ENCODE measurements at regions not wholly inside any gene's neighbourhood (a gene's known extent, or its start where the extent isn't known, plus 50 kb on each side); places are given as distances from the start of the nearest gene placed in this dataset.

DNA sequence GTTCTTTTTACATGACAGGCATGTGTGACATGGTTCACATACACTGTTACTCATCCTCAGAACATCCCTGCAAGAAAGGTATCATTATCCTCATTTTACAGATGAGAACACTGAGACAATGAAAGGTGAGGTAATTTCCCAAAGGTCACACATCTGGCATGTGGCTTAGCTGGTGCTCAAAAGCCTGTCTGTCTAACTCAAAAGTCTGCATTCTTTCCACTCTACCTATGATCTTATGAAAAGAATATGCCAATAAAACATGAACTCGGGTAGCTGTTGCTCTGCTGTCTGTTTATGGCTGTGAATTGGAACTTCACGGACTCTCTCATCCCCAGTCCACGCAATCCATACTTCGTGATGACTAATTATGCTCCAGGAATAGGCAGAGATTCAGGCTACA, 79.0 kb upstream of the ODAD2 start:
- no peak for DNase-seq

DNA sequence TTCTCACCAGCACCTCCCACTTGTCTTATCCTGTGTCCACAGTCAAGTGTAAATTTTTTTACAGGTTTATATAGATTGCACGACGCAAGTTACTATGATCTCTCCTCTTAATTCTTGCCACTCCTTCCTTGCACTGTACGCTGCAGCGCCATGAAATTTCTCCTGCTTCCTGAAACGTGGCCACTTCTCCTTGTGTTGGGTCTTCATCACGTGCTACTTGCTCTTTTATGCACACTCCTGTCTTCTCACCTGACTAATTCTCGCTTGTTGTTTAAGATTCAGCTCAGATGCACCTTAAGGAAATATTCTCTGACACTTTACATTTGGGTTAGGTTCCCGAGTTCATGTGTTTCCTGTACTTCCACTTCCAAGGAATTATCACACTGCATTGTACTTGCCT, 76.5 kb upstream of the ODAD2 start:
- DNase-seq, result no peak

DNA sequence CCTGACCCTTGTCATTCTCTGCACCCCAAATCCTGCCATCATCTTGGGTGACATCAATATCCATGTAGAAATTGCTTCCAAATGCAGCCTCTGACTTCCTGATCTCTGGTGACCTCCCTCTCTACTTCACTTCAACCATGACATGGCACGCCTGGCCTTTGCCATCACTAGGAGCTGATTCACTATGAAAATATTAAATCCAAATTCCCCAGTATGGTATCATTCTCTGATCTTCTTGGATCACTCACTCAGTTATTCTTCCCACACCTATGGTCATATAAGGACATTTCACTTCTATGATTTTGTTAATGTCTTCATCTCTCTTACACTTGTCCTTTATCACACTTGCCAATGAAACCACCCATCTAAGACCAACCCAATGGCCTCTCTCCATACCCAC, 73.7 kb upstream of the ODAD2 start:
- DNase-seq, result no peak

DNA sequence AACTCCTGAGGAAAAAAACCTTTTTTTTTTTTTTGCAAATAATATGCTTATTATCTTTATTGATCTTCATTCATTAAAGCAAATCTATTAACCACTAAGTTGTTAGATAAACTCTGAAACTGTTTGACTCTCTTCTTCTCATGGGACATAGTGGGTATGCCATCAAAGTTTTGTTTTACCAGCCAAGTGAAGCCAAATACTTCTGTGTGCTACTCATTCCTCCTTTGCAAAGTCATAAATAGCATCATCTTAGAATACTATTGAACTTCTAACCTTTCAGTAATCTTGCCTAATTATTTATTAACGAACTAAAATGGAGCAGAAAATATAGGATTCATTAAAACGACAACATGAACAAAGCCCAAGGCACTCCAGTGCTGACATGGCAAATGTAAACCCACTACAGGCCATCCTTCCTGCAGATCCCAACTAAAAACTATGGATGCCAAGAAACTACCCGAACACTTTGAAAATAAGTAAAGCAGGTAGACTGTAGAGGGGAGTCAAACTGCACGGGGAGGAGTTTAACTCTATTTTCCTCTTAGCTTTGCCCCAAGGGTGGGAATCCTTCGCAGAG, 61.2 kb upstream of the ODAD2 start:
- no peak for DNase-seq

DNA sequence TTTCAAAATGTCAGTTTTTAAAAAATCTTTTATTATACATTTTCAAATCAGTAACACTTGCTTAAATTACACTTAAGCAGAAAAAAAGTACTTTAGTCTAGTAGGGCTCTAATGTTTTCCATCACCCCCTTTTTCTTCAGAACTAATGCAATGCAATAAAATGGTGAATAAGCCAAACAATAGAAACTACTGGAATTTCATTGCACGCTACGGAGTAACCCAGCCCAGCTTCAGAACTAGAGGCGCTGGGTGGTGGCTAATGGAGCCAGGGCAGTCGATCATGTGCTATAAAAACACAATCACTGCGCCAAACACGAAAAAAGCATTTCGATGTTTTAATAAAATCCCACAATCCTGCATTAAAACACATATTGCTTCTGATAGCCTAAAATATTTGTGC, 59.9 kb upstream of the ODAD2 start:
- DNase-seq, result no peak

DNA sequence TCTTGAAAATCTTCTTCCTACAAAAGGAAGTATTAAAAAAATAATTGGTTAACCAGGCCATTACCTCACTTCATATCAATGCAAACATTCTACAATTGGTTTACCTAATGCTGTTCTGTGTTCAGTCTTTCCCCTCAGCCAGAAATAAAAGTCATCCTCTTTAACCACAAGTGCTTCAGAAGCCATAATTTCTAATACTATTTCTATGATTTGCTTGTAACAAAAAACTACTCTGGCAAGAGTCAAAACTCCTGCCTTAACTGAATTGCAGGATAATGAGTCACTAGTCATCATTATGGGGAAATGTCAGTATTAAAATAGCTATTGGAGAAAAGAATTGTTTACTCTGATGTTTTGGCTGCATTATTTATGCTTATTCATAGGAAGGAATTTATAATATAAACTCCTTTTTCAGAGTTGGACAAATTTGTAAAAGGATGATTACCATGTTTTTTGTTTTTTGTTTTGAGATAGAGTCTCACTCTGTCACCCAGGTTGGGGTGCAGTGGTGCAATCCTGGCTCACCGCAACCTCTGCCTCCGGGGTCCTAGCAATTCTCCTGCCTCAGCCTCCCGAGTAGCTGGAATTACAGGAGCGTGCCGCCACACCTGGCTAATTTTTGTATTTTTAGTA, 55.5 kb upstream of the ODAD2 start:
- DNase-seq, result no peak

DNA sequence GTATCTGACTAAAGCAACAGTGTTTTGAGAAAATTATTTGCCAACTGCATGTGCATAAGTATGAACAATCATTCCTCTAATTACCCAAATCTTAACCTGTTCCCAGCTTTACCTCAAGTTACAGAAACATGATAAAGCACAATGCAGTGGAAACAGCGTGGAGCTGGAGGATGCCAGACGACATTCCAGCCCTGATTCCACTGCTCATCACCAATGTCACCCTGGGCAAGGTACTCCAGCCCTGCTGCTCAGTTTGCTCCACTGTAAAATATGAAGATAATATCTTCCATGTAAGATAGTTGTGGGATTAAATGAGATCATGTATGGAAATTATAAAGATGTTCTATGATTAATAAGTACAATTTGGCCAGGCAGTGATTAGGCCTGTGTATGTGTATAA, 50.4 kb upstream of the ODAD2 start:
- no peak for DNase-seq
